ELF-1 (cell line): ENCODE measurements at regions not wholly inside any gene's neighbourhood (a gene's known extent, or its start where the extent isn't known, plus 50 kb on each side); places are given as distances from the start of the nearest gene placed in this dataset.
"Not testable (repeated sequence)": the region's sequence is repeated elsewhere in the genome, so short reads cannot be mapped to it uniquely, and the experiment has no call there.

Source experiments
- DNase-seq: peaks from one replicate; pipeline ENCODE4 v3.0.0-alpha.2; 2016; ENCODE audit warnings: low read depth, low spot score

DNA sequence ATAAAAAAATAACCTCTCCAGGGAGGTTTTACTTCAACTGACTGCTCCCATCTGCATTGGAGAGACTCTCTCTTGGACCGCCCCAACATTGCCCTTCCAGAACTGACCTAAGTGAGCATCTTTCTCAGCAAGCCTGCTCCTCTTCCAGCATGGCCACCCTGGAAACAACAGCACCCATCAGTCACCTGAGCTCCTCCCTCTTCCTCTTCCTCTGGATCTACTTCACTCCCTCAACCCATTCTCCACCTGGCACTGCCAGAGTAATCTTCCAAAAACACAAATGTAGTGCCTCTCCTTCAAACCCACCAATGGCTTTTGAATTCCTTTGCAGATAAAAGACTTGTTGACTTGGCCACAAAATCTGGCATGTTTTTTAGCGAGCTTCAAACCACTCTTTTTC lies 128.8 kb upstream of the NR2F2 start:
- no peak for DNase-seq

DNA sequence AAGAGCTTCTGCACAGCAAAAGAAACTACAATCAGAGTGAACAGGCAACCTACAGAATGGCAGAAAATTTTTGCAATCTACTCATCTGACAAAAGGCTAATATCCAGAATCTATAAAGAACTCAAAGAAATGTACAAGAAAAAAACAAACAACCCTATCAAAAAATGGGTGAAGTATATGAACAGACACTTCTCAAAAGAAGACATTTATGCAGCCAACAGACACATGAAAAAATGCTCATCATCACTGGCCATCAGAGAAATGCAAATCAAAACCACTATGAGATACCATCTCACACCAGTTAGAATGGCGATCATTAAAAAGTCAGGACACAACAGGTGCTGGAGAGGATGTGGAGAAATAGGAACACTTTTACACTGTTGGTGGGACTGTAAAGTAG lies 124.9 kb upstream of the NR2F2 start:
- not testable (repeated sequence) for DNase-seq

DNA sequence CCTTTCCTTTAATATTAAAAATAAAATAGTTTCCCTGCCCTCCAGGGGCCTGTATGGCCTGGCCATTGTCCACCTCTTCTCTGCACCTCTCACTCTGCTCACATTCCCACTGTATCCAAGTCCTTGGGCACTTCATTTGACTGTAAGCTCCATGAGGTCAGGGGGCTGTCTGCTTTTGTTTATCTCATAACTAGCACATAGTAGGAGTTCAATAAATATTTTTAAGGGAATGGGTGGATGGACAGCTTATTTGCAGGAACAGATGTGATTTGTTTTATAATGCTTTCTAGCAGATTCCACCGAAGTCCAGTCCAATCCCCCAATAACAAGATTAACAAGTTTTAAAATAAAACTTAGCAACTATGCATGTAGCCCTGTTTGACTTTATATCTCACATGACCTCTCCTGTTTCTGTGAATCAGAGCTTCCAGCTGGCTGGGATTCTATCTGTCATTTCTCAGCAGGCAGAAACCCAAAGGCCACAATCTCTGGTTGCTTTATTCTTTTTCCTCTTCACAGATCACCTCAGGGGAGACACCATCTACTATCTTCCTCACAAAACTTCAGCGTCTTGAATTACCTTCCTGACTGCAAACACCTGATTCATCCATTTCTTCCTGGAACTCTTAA lies 123.0 kb upstream of the NR2F2 start:
- no peak for DNase-seq

DNA sequence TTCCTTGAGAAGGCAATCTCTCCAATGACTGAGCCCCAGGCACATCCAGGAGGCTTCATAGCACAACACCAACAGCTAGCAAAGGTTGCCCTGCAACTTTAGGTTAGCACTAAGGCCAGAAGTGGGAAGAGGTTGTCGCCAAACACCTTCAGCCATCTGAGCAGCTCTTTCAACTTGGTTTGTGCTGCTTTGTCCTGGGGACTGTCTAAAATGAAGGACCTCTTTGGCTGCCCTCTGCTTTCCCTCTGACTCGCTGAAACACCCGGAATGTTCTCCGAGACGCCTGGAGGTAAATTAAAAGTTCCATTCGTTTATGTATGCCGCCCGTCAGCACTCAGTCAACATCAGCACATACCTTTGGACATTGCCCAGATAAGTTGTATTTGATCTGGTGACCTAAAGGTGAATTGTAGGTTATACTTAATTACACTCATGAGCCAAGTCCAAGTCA lies 121.2 kb upstream of the NR2F2 start:
- peak; percentile 77 for DNase-seq

DNA sequence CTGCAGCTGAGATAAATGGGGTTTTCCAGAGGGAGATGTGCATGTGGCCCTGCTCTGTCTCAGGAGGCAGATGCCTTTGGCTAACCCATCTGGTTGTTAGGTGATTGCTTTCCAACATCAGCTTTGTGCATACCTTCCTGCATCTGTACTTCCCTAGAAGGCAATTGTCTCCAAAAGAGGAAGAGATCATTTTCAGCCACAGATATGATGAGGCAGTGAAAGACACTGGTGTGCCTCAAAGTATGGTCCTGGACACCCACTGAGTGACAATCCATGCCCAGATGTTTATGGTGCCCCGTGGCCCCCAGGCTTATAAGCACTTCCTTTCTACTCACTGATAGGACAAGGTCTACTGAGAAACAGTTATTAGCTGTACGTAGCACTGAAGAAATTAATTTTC lies 117.5 kb upstream of the NR2F2 start:
- no peak for DNase-seq

DNA sequence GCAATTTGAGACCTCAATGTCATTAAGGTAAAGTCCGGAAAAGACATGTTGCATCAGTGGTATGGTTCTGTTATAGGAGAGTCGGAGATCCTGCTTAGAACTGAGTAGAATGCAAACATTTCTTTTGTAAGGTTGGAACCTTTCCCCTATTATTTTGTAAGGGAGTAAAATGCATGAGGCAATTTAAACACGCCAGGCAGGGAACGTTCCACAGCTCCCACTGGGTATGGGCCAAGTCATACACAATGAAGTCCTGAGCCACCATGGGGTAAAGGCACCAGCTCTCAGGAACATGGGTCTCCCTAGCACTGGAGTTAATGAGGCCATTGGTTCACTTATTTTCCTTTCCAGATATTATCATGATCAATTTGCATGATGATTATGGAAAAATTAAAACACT lies 116.6 kb upstream of the NR2F2 start:
- no peak for DNase-seq

DNA sequence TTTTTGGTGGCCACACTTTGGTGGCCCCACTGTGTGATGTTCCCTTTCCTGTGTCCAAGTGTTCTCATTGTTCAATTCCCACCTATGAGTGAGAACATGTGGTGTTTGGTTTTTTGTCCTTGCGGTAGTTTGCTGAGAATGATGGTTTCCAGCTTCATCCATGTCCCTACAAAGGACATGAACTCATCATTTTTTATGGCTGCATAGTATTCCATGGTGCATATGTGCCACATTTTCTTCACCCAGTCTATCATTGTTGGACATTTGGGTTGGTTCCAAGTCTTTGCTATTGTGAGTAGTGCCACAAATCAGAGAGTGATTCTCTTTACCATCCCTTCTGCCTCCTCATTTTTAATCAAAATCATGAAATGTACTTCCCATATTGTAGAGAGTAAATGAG lies 114.0 kb upstream of the NR2F2 start:
- DNase-seq = not testable (repeated sequence)

DNA sequence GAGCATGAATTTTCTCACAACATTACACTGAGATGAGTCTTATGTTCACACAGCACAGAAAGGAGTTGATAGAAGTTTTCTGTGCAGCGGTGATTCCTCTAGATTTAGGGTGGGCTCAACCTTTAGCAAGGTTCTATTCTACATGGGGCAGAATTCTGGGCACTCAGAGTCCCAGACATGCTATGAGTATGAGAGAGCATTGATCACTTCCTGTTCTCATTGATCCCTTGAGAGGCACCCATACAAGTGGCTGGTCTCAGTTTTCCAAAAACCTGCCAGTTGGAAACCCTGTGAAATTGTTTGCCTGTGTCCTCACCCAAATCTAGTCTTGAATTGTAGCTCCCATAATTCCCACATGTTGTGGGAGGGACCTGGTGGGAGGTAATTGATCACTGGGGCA lies 112.5 kb upstream of the NR2F2 start:
- no peak for DNase-seq

DNA sequence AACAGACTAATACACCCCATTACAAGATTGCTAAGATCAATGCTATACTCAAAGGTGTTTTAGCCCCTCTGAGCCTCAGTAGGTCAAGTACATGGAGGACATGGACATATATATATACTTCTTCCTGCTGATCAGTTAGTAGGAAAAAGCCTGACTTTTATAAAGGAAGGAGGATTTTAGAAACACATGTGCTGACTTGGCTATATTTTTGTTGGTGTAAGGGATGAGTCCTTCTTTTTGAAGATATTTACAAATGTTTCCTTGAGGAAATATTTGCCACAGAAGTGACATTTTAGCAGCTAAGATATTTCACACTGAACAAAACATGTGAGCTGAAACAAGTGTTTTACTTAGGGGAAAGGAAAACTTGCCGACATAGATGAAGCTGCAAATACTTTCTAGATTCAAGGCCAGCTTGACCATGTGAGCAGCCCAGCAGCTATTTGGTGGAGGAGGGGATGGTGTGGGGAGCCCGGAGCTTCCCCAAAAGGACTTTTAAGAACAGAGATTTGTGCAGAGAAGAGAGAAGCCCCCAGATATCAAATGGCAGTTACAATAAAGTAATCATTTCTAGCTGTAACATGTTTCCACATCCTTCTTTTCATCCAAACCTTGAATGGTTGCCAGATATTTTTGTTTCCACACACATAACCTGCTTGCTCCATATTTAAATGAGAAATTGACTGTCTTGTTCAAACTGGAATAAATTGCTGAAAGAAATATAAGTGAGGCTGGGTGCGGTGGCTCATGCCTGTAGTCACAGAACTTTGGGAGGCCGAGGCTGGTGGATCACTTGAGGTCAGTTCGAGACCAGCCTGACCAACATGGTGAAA lies 111.7 kb upstream of the NR2F2 start:
- DNase-seq = no peak

DNA sequence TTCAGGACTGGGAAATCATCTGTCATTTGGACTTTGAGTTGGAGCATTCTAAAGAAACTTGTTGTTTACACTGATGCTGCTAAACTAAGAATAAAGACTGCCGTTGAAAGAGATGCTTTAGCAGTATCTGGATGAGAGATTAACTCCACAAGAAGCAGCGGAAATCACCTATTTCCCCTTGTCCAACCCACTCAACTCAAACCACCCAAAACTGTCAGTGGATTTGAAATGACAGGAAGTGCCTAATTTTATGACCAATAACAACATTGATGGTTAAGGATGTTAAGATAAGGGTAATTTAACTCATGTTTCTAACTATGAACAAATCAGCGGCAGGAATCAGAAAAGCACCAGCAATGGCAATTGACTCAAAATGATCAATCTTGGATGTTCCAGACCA lies 110.8 kb upstream of the NR2F2 start:
- no peak for DNase-seq

DNA sequence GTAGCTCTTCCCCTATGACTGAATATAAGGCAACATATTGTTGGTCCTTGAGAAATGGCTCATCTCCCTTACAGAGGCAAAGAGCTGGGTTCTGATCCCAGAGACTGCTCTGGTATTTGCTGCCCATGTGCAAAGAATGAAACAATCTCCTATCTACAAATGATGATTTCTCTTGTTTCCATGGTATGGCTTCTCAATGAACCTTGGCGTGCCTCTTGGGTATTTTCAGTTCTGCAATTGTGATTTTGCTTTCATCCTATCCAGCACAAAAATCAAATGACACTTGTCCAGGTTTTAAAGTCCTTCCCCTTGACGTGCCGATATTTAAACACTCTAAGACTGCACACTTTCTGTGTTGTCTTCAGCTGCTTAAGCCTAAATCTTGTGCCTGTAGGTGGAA lies 109.8 kb upstream of the NR2F2 start:
- DNase-seq = no peak

DNA sequence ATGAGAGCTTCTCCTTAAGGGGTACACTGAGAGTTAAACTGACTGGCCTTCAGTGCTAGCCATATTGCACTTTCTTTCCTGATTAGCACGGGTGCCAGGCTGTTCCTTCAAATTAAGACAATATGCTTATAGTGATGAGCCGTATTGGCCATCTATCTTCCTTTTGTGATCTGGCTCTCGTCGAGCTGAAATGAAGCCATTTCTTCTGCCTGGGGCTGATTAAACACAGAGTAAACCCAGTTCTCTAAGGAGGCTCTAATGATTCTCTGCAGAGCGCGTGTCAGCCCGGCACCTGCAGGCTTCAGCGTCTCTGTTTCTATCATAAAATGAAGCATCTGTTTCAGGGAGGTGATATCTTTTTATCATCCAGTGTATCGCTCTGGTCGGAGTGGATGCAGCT lies 107.5 kb upstream of the NR2F2 start:
- no peak for DNase-seq

DNA sequence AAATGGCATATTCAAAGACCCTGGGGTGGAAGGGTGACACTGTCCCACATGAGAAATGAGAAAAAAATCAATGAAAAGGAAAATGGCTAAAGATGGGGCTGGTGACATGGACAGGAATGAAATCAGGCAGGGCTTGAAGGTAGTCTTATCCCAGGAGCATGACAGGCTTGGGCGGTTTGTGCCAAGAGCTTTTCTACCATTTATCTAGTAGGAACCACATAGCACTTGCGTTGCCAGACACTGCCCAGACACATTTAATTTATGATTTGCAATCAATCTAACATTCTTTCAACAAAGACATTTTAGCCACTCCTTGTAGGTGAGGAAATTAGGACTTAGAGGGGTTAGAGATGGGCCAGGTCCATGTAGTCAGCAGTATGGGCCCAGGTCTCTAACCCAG lies 106.6 kb upstream of the NR2F2 start:
- DNase-seq = no peak

DNA sequence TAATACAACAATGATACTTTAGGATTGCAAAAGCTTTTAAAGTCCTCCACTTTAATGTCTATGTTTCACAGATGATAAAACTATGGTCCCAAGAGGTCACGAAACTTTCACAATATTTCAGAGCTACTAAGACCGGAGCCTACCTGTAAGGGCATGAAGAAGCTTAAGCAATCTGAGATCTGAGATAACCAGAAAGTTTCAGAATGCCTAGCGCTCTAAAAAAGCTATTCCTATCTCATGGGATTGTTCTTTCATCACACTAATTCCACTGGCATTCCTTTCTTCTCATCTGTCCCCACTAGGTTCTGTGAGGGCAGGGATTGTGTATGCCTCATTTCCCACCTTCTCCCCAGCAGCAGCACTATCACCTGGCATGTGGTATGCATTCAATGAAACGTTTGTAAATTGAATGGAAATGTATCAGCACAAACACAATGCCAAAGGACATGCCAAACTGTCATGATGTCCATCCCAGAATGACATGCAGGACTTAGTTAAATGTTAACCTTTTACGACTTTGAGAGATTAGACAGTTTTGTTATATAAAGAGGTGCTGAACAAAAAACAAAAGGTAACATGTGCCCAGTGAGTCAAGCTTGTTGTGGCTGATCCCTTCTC lies 104.7 kb upstream of the NR2F2 start:
- DNase-seq = no peak

DNA sequence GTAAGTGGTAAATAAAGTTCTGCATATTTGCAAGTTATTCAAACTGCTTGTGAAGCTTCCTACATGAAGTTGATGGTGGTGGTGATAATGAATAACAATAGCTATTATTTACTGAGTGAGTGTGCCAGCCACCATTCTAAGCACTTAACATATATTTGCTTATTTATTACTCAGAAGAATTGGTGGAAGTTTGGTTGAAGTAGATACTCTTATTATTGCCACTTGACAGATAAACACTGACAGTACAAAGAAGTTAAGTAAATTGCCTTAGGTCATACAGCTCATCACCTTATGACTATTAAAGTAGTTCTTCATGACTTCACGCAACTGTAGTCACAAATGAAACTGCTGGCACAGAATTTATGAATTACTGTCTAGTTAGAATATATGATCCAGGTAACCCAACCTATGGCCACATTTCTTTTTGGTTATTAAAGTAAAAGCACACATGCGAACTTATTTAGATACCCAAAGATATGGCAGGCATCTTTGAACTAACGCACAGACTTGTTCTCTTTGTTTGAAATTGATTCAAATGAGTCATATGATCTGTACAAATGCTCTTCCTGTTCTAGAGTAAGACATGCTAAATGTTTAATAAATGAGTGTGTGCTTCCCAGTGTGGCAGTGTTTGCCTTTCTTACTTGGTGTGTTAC lies 99.8 kb upstream of the NR2F2 start:
- no peak for DNase-seq

DNA sequence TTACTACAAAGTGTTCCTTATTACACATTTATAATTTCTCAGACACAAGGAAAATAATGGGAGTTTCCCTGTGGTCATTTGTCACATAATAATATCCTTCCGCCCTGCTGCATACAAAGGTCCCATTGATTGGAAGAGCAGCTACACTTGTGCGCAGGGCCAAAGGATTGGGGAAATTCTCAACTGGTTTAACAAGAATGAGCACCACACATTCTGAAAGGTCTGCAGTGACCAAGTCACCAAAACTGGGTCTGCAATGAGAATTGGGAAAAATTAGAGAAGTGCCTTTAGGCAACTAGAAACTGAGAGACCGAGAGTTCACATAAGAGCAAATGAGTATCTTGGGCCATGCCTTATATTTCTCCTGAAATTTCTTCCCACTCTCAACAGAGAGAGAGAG lies 98.2 kb upstream of the NR2F2 start:
- DNase-seq = no peak

DNA sequence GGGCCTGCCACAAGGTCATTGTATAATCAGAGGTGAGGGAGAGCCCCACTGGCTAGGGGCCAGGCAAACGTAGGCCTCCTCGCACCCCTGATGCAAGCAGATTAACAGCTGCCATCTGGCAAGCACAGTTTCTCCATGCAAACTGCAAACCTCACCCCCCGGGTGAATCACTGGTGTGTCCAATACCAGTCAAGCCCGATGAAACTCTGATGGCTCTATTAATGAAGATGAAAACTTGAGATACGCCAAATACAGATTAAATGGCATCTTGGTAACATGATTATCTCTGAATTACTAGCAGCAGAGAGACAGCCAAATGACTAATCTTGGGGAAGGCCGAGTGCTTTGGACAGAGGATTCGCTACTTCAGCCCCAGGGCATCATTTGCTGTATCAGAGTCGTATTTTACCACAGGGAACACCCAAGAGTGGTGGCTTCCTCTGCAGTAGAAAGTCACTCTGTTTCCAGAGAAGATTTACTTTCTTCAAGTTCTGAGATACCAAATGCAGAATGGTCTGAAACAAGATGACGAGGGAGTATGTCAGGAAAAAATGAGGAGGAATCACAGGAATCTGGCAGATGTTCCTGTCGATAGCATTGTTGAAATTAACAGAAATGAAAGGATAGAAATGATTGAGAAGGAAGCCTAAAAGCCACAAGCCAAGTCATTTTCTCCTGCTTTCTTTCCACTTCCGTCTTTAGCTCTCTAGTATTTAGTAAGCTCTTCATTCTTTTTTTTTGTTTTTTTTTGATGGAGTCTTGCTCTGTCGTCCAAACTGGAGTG lies 96.2 kb upstream of the NR2F2 start:
- no peak for DNase-seq

DNA sequence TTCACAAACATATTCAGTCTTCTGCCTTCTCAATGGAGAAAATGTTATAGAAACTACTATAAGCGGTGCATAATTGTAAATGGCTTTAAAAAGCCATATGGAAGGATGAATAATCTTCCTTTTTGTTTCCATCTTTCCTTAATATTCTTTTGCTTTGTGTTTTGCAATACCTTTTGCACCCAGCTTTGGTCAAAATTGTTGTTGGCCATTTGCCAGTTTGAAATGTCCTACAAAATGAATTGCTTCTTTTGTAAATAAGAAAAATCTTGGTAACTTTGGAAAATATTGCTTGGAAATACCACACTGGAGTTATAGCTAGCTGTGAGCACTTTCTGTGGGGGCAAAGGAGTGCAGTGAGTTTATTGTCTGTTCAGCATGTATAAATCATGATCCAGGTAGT lies 93.5 kb upstream of the NR2F2 start:
- no peak for DNase-seq

DNA sequence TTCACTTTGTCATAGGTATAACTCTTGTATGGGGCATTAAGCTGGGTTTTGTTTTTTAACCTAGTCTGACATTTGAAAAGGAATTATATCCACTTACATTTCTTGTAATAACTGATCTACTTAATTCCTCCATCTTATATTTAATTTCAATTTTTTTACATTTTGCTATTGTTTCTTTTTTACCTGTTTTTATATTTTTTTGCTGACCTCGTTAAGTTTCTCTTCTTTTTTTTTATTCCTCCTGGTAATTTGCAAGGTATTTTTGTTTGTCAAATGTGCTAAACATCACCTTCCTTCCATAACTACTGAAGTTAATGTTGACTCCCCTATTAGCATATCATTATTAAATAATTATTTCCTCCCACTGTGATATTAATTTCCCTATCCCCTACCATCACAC lies 87.7 kb upstream of the NR2F2 start:
- no peak for DNase-seq

DNA sequence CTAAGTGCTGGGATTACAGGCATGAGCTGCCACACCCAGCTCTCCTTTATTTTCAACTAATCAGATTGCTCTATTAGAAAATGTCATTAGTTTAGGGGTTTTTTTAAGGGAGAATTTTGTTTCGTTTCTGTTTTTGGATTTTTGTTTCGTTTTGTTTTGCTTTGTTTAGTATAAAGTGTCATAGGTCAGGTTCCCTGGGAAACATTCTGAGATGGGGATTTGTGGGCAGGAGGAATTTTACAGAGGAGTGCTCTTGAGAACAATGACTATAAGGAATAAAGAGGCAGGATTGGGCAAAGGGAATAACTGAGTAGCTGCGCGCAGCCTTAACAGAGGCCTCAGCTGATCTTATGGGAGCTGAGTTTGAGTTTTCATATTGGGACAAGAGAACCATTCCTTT lies 86.8 kb upstream of the NR2F2 start:
- DNase-seq = no peak

DNA sequence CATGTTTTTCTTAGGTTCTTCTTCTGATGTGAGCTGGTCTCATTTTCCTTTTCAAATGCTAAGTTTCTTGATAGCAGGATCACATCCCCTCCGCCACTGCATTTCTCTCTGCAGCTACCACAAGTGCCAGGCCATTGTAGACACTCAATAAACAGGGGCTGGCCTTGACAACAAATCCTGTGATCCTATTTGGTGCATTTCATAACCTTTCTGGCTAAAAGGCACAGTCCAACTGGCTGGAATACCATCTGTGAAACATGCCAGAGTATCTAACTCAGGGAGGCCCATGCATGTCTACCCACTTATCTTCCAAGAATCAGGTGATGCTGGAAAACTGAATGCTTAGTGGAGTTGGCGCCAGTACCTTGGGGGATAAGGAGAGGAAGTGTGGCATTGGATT lies 85.2 kb upstream of the NR2F2 start:
- DNase-seq = no peak

DNA sequence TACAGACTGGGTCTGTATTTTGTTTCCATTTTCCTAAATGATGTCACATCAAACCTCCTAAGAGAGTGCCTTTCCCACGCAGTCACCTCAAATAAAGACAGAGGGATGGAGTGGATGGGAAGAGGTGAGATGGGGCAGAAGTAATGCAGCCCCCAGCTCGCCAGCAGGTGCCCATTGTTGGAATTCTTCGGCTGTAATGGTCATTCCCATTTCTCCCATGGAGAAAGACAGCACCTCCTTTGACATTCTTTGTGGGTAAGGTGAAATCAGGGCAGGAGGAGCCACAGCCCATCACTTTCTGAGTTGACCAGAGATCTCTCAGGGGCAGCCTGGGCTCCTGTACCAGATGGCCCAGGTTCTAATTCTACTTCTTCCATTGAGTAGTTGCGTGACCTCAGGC lies 84.4 kb upstream of the NR2F2 start:
- DNase-seq = no peak
